Liver (tissue), 3 donors: ENCODE measurements at regions not wholly inside any gene's neighbourhood (a gene's known extent, or its start where the extent isn't known, plus 50 kb on each side); places are given as distances from the start of the nearest gene placed in this dataset.

Experiments used
- CTCF ChIP-seq: fragments of 150-350 bp; IDR thresholded peaks from 2 replicates; pipeline ENCODE4 v1.5.1; 2017; ENCODE audit warnings: improper control_type of control experiment, low read depth, low read length; ENCODE audit not compliant: missing input control
- GABPA ChIP-seq, 2 donors: IDR thresholded peaks in 1 of 2; conservative IDR thresholded peaks in 1 of 2; 2 replicates each; pipeline ENCODE4 v1.6.1; 2016; ENCODE audit warnings: antibody characterized with exemption in 2 of 2, mild to moderate bottlenecking in 1 of 2, moderate library complexity in 1 of 2
- JUND ChIP-seq, 2 donors: IDR thresholded peaks; 2 replicates each; pipeline ENCODE4 v1.6.1; 2016; ENCODE audit warnings: antibody characterized with exemption in 2 of 2
- MAX ChIP-seq: IDR thresholded peaks from 2 replicates; pipeline ENCODE4 v1.6.1; 2016; ENCODE audit warnings: antibody characterized with exemption
- RAD21 ChIP-seq, 2 donors: IDR thresholded peaks; 2 replicates each; pipeline ENCODE4 v1.6.1; 2016; ENCODE audit warnings: antibody characterized with exemption in 2 of 2, mild to moderate bottlenecking in 2 of 2
- SP1 ChIP-seq: IDR thresholded peaks from 2 replicates; pipeline ENCODE4 v1.6.1; 2018; ENCODE audit warnings: antibody characterized with exemption, mild to moderate bottlenecking
- YY1 ChIP-seq: IDR thresholded peaks from 2 replicates; pipeline ENCODE4 v1.6.1; 2016; ENCODE audit warnings: antibody characterized with exemption, mild to moderate bottlenecking
- ZBTB33 ChIP-seq: IDR thresholded peaks from 2 replicates; pipeline ENCODE4 v1.6.1; 2016; ENCODE audit warnings: antibody characterized with exemption
- TF ChIP-seq, protein P1 (sequence below): IDR thresholded peaks from 2 replicates; pipeline ENCODE4 v1.6.1; 2016; ENCODE audit warnings: antibody characterized with exemption
- TF ChIP-seq, protein P2 (sequence below): IDR thresholded peaks from 2 replicates; pipeline ENCODE4 v1.6.1; 2016; ENCODE audit warnings: antibody characterized with exemption, mild to moderate bottlenecking
- donor health status: healthy.
- donor health status: healthy.

DNA sequence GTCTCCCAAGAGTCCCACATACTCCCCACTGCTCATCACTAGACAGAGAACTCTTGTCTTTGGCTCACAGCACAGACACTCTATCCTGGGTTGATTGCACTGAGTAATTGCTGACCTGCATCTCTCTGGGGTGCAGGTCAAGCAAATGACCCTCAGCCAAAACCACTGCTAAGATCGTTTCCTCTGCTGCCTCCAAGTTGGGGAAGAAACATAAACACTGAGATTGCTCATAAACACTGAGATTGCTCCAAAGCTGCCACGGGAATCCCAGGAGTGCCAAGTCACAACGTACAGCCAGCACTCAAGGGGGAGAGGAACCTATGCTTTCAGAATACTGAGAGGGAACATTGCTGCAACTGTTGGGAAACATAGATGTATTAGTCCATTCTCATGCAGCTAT, 1402.1 kb upstream of the ACO1 start:
- TF ChIP-seq MAX = no peak
- TF ChIP-seq CTCF = no peak
- TF ChIP-seq RAD21 (IDR thresholded peaks at IDR 0.05) = no peak
- TF ChIP-seq, protein P1, sequence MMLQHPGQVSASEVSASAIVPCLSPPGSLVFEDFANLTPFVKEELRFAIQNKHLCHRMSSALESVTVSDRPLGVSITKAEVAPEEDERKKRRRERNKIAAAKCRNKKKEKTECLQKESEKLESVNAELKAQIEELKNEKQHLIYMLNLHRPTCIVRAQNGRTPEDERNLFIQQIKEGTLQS = no peak
- no peak for TF ChIP-seq YY1
- TF ChIP-seq, protein P2, sequence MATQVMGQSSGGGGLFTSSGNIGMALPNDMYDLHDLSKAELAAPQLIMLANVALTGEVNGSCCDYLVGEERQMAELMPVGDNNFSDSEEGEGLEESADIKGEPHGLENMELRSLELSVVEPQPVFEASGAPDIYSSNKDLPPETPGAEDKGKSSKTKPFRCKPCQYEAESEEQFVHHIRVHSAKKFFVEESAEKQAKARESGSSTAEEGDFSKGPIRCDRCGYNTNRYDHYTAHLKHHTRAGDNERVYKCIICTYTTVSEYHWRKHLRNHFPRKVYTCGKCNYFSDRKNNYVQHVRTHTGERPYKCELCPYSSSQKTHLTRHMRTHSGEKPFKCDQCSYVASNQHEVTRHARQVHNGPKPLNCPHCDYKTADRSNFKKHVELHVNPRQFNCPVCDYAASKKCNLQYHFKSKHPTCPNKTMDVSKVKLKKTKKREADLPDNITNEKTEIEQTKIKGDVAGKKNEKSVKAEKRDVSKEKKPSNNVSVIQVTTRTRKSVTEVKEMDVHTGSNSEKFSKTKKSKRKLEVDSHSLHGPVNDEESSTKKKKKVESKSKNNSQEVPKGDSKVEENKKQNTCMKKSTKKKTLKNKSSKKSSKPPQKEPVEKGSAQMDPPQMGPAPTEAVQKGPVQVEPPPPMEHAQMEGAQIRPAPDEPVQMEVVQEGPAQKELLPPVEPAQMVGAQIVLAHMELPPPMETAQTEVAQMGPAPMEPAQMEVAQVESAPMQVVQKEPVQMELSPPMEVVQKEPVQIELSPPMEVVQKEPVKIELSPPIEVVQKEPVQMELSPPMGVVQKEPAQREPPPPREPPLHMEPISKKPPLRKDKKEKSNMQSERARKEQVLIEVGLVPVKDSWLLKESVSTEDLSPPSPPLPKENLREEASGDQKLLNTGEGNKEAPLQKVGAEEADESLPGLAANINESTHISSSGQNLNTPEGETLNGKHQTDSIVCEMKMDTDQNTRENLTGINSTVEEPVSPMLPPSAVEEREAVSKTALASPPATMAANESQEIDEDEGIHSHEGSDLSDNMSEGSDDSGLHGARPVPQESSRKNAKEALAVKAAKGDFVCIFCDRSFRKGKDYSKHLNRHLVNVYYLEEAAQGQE = no peak
- no peak for TF ChIP-seq JUND (IDR thresholded peaks at IDR 0.05)
- no peak for TF ChIP-seq SP1
- TF ChIP-seq ZBTB33 = no peak
- no peak for TF ChIP-seq GABPA (IDR thresholded peaks at IDR 0.05 in 1 of 2, conservative IDR thresholded peaks at IDR 0.05 in 1 of 2)
